ENCODE measurements at regions not wholly inside any gene's neighbourhood (a gene's known extent, or its start where the extent isn't known, plus 50 kb on each side); places are given as distances from the start of the nearest gene placed in this dataset.
"Not testable (repeated sequence)": the region's sequence is repeated elsewhere in the genome, so short reads cannot be mapped to it uniquely, and the experiment has no call there.

GRCh38 chr1:96207936-96208335 lies 513.6 kb upstream of the PTBP2 start:
- Histone ChIP-seq H3K9me3 (ENCODE audit: control insufficient read depth in 5 of 5, low read length in 5 of 5) (no peaks in the 10 kb centered on the region), H3K27me3 (ENCODE audit: control insufficient read depth in 5 of 5, insufficient read depth in 4 of 5, low read length in 5 of 5) (no peaks in the 10 kb centered on the region), H3K27ac (ENCODE audit: low read depth, low read length) (no peak overlapping the region), H3K4me3 (ENCODE audit: low read depth in 1 of 5, low read length in 5 of 5) (no peak overlapping the region), H3K9ac (ENCODE audit: low read length in 5 of 5) (no peak overlapping the region), H3K36me3 (ENCODE audit: control insufficient read depth in 5 of 5, insufficient read depth in 5 of 5, low read length in 5 of 5) (no peaks in the 10 kb centered on the region), H3K4me1 (ENCODE audit: control insufficient read depth in 5 of 5, insufficient read depth in 5 of 5, low read length in 5 of 5) (no peaks in the 10 kb centered on the region)

- no peaks in the 10 kb centered on the region for H3K27me3 ChIP-seq (ENCODE audit: control insufficient read depth in 5 of 5, insufficient read depth in 4 of 5, low read length in 5 of 5)
- H3K36me3 ChIP-seq (ENCODE audit: control insufficient read depth in 5 of 5, insufficient read depth in 5 of 5, low read length in 5 of 5): no peaks in the 10 kb centered on the region
- no peak overlapping the region for H3K4me3 ChIP-seq (ENCODE audit: low read depth in 1 of 5, low read length in 5 of 5)
- H3K9me3 ChIP-seq (ENCODE audit: control insufficient read depth in 5 of 5, low read length in 5 of 5): no peaks in the 10 kb centered on the region
- H3K27ac ChIP-seq (ENCODE audit: low read depth, low read length): no peak overlapping the region
- no peaks in the 10 kb centered on the region for H3K4me1 ChIP-seq (ENCODE audit: control insufficient read depth in 5 of 5, insufficient read depth in 5 of 5, low read length in 5 of 5)
- no peak overlapping the region for H3K9ac ChIP-seq (ENCODE audit: low read length in 5 of 5)
Measured at GRCh38 chr1:96208428-96208827, 513.2 kb upstream of the PTBP2 start.

GRCh38 chr1:96210054-96210453 lies 511.5 kb upstream of the PTBP2 start:
- Histone ChIP-seq H3K4me1 (ENCODE audit: control insufficient read depth in 5 of 5, insufficient read depth in 5 of 5, low read length in 5 of 5) (peaks cover 0 to 3% (median 0%) of the 10 kb centered on the region in 5 donors), H3K9ac (ENCODE audit: low read length in 5 of 5) (no peak overlapping the region), H3K27ac (ENCODE audit: low read depth, low read length) (no peak overlapping the region), H3K9me3 (ENCODE audit: control insufficient read depth in 5 of 5, low read length in 5 of 5) (no peaks in the 10 kb centered on the region), H3K4me3 (ENCODE audit: low read depth in 1 of 5, low read length in 5 of 5) (no peak overlapping the region), H3K27me3 (ENCODE audit: control insufficient read depth in 5 of 5, insufficient read depth in 4 of 5, low read length in 5 of 5) (no peaks in the 10 kb centered on the region), H3K36me3 (ENCODE audit: control insufficient read depth in 5 of 5, insufficient read depth in 5 of 5, low read length in 5 of 5) (no peaks in the 10 kb centered on the region)

- peaks cover 0 to 4% (median 0%) of the 10 kb centered on the region in 5 donors for H3K4me1 ChIP-seq (ENCODE audit: control insufficient read depth in 5 of 5, insufficient read depth in 5 of 5, low read length in 5 of 5)
- H3K4me3 ChIP-seq (ENCODE audit: low read depth in 1 of 5, low read length in 5 of 5): no peak overlapping the region
- no peaks in the 10 kb centered on the region for H3K36me3 ChIP-seq (ENCODE audit: control insufficient read depth in 5 of 5, insufficient read depth in 5 of 5, low read length in 5 of 5)
- no peak overlapping the region for H3K27ac ChIP-seq (ENCODE audit: low read depth, low read length)
- H3K27me3 ChIP-seq (ENCODE audit: control insufficient read depth in 5 of 5, insufficient read depth in 4 of 5, low read length in 5 of 5): no peaks in the 10 kb centered on the region
- H3K9ac ChIP-seq (ENCODE audit: low read length in 5 of 5): no peak overlapping the region
- no peaks in the 10 kb centered on the region for H3K9me3 ChIP-seq (ENCODE audit: control insufficient read depth in 5 of 5, low read length in 5 of 5)
Measured at GRCh38 chr1:96211202-96211601, 510.4 kb upstream of the PTBP2 start.

- Histone ChIP-seq H3K4me3 (ENCODE audit: low read depth in 1 of 5, low read length in 5 of 5) (no peak overlapping the region), H3K27ac (ENCODE audit: low read depth, low read length) (no peak overlapping the region), H3K9me3 (ENCODE audit: control insufficient read depth in 5 of 5, low read length in 5 of 5) (no peaks in the 10 kb centered on the region), H3K9ac (ENCODE audit: low read length in 5 of 5) (no peak overlapping the region), H3K27me3 (ENCODE audit: control insufficient read depth in 5 of 5, insufficient read depth in 4 of 5, low read length in 5 of 5) (no peaks in the 10 kb centered on the region), H3K36me3 (ENCODE audit: control insufficient read depth in 5 of 5, insufficient read depth in 5 of 5, low read length in 5 of 5) (no peaks in the 10 kb centered on the region), H3K4me1 (ENCODE audit: control insufficient read depth in 5 of 5, insufficient read depth in 5 of 5, low read length in 5 of 5) (peaks cover 0 to 4% (median 0%) of the 10 kb centered on the region in 5 donors)
Measured at GRCh38 chr1:96214982-96215381, 506.6 kb upstream of the PTBP2 start.

GRCh38 chr1:96220651-96221050 lies 500.9 kb upstream of the PTBP2 start:
- Histone ChIP-seq H3K36me3 (ENCODE audit: control insufficient read depth in 5 of 5, insufficient read depth in 5 of 5, low read length in 5 of 5) (no peaks in the 10 kb centered on the region), H3K27me3 (ENCODE audit: control insufficient read depth in 5 of 5, insufficient read depth in 4 of 5, low read length in 5 of 5) (no peaks in the 10 kb centered on the region), H3K4me1 (ENCODE audit: control insufficient read depth in 5 of 5, insufficient read depth in 5 of 5, low read length in 5 of 5) (no peaks in the 10 kb centered on the region), H3K9ac (ENCODE audit: low read length in 5 of 5) (no peak overlapping the region), H3K27ac (ENCODE audit: low read depth, low read length) (no peak overlapping the region), H3K9me3 (ENCODE audit: control insufficient read depth in 5 of 5, low read length in 5 of 5) (no peaks in the 10 kb centered on the region), H3K4me3 (ENCODE audit: low read depth in 1 of 5, low read length in 5 of 5) (no peak overlapping the region)

- H3K9ac ChIP-seq (ENCODE audit: low read length in 5 of 5): no peak overlapping the region
- H3K9me3 ChIP-seq (ENCODE audit: control insufficient read depth in 5 of 5, low read length in 5 of 5): no peaks in the 10 kb centered on the region
- no peaks in the 10 kb centered on the region for H3K36me3 ChIP-seq (ENCODE audit: control insufficient read depth in 5 of 5, insufficient read depth in 5 of 5, low read length in 5 of 5)
- no peak overlapping the region for H3K4me3 ChIP-seq (ENCODE audit: low read depth in 1 of 5, low read length in 5 of 5)
- no peaks in the 10 kb centered on the region for H3K4me1 ChIP-seq (ENCODE audit: control insufficient read depth in 5 of 5, insufficient read depth in 5 of 5, low read length in 5 of 5)
- no peak overlapping the region for H3K27ac ChIP-seq (ENCODE audit: low read depth, low read length)
- H3K27me3 ChIP-seq (ENCODE audit: control insufficient read depth in 5 of 5, insufficient read depth in 4 of 5, low read length in 5 of 5): no peaks in the 10 kb centered on the region
Measured at GRCh38 chr1:96222701-96223100, 498.9 kb upstream of the PTBP2 start.

- H3K4me1 ChIP-seq (ENCODE audit: control insufficient read depth in 5 of 5, insufficient read depth in 5 of 5, low read length in 5 of 5); H3K9me3 ChIP-seq (ENCODE audit: control insufficient read depth in 5 of 5, low read length in 5 of 5); H3K27ac ChIP-seq (ENCODE audit: low read depth, low read length); H3K27me3 ChIP-seq (ENCODE audit: control insufficient read depth in 5 of 5, insufficient read depth in 4 of 5, low read length in 5 of 5); H3K4me3 ChIP-seq (ENCODE audit: low read depth in 1 of 5, low read length in 5 of 5); H3K36me3 ChIP-seq (ENCODE audit: control insufficient read depth in 5 of 5, insufficient read depth in 5 of 5, low read length in 5 of 5); H3K9ac ChIP-seq (ENCODE audit: low read length in 5 of 5): not testable (repeated sequence)
Measured at GRCh38 chr1:96224229-96224628, 497.4 kb upstream of the PTBP2 start.

GRCh38 chr1:96233422-96233821 lies 488.2 kb upstream of the PTBP2 start:
- Histone ChIP-seq H3K4me1 (ENCODE audit: control insufficient read depth in 5 of 5, insufficient read depth in 5 of 5, low read length in 5 of 5) (peaks cover 0 to 8% (median 3%) of the 10 kb centered on the region in 5 donors), H3K4me3 (ENCODE audit: low read depth in 1 of 5, low read length in 5 of 5) (no peak overlapping the region), H3K27ac (ENCODE audit: low read depth, low read length) (no peak overlapping the region), H3K9me3 (ENCODE audit: control insufficient read depth in 5 of 5, low read length in 5 of 5) (no peaks in the 10 kb centered on the region), H3K9ac (ENCODE audit: low read length in 5 of 5) (no peak overlapping the region), H3K36me3 (ENCODE audit: control insufficient read depth in 5 of 5, insufficient read depth in 5 of 5, low read length in 5 of 5) (no peaks in the 10 kb centered on the region), H3K27me3 (ENCODE audit: control insufficient read depth in 5 of 5, insufficient read depth in 4 of 5, low read length in 5 of 5) (no peaks in the 10 kb centered on the region)

GRCh38 chr1:96234299-96234698 lies 487.3 kb upstream of the PTBP2 start:
- Histone ChIP-seq H3K4me1 (ENCODE audit: control insufficient read depth in 5 of 5, insufficient read depth in 5 of 5, low read length in 5 of 5) (peaks cover 0 to 8% (median 3%) of the 10 kb centered on the region in 5 donors), H3K27me3 (ENCODE audit: control insufficient read depth in 5 of 5, insufficient read depth in 4 of 5, low read length in 5 of 5) (no peaks in the 10 kb centered on the region), H3K36me3 (ENCODE audit: control insufficient read depth in 5 of 5, insufficient read depth in 5 of 5, low read length in 5 of 5) (no peaks in the 10 kb centered on the region), H3K4me3 (ENCODE audit: low read depth in 1 of 5, low read length in 5 of 5) (peak overlapping the region in 1 of 5 donors; percentile 23), H3K27ac (ENCODE audit: low read depth, low read length) (peak overlapping the region; percentile 4), H3K9ac (ENCODE audit: low read length in 5 of 5) (no peak overlapping the region), H3K9me3 (ENCODE audit: control insufficient read depth in 5 of 5, low read length in 5 of 5) (no peaks in the 10 kb centered on the region)

- Histone ChIP-seq H3K27ac (ENCODE audit: low read depth, low read length) (no peak overlapping the region), H3K36me3 (ENCODE audit: control insufficient read depth in 5 of 5, insufficient read depth in 5 of 5, low read length in 5 of 5) (no peaks in the 10 kb centered on the region)
Measured at GRCh38 chr1:96236156-96236739, 485.3 kb upstream of the PTBP2 start.

More at GRCh38 chr1:96236156-96236739, 485.3 kb upstream of the PTBP2 start:
- Histone ChIP-seq H3K4me3 (ENCODE audit: low read depth in 1 of 5, low read length in 5 of 5) (no peak overlapping the region), H3K9me3 (ENCODE audit: control insufficient read depth in 5 of 5, low read length in 5 of 5) (no peaks in the 10 kb centered on the region), H3K27me3 (ENCODE audit: control insufficient read depth in 5 of 5, insufficient read depth in 4 of 5, low read length in 5 of 5) (no peaks in the 10 kb centered on the region), H3K9ac (ENCODE audit: low read length in 5 of 5) (no peak overlapping the region), H3K4me1 (ENCODE audit: control insufficient read depth in 5 of 5, insufficient read depth in 5 of 5, low read length in 5 of 5) (peaks cover 0 to 8% (median 3%) of the 10 kb centered on the region in 5 donors)
